OCI-LY3 (cell line): ENCODE measurements at regions not wholly inside any gene's neighbourhood (a gene's known extent, or its start where the extent isn't known, plus 50 kb on each side); places are given as distances from the start of the nearest gene placed in this dataset.

Source experiments
- H2AFZ ChIP-seq: fragments of 200-600, 300-600 bp; shearing (Covaris generic); 2 replicates; pipeline ENCODE4 v1.6.0; 2014; ENCODE audit warnings: antibody characterized with exemption, low read depth, low read length
- H3K27ac ChIP-seq: fragments of 200-600, 300-600 bp; sonication (generic); 2 replicates; pipeline ENCODE4 v1.5.1; 2014; ENCODE audit warnings: mild to moderate bottlenecking, low read length, moderate library complexity, mixed read lengths
- H3K27me3 ChIP-seq: fragments of 200-600, 300-600 bp; sonication (generic); 2 replicates; pipeline ENCODE4 v1.6.1; 2014; ENCODE audit warnings: low read depth, low read length, mixed read lengths
- H3K36me3 ChIP-seq: fragments of 200-600, 300-600 bp; sonication (generic); replicated peaks from 2 replicates; pipeline ENCODE3; 2014; ENCODE audit warnings: low read depth, low read length, mixed read lengths
- H3K4me1 ChIP-seq: fragments of 300-600, 200-600 bp; sonication (generic); 2 replicates; pipeline ENCODE4 v1.6.1; 2014; ENCODE audit warnings: low read length, mixed read lengths
- H3K4me2 ChIP-seq: fragments of 200-600, 300-600 bp; sonication (generic); 2 replicates; pipeline ENCODE4 v1.6.1; 2014; ENCODE audit warnings: low read length, mixed read lengths
- H3K4me3 ChIP-seq: fragments of 300-600, 200-600 bp; sonication (generic); 2 replicates; pipeline ENCODE4 v1.5.1; 2014; ENCODE audit warnings: antibody characterized with exemption, mild to moderate bottlenecking, low read length, moderate library complexity
- H3K79me2 ChIP-seq: fragments of 300-600, 200-600 bp; shearing (Covaris generic); 2 replicates; pipeline ENCODE4 v1.6.1; 2014; ENCODE audit warnings: mild to moderate bottlenecking, low read length, mixed read lengths
- H3K9ac ChIP-seq: fragments of 300-600, 200-600 bp; shearing (Covaris generic); 2 replicates; pipeline ENCODE4 v1.6.0; 2014; ENCODE audit warnings: mild to moderate bottlenecking, low read length, moderate library complexity
- H3K9me3 ChIP-seq: fragments of 200-600, 300-600 bp; shearing (Covaris generic); 2 replicates; pipeline ENCODE4 v1.6.1; 2014; ENCODE audit warnings: low read length, mixed read lengths; ENCODE audit not compliant: insufficient read depth
- H4K20me1 ChIP-seq: fragments of 200-600, 300-600 bp; sonication (generic); 2 replicates; pipeline ENCODE4 v1.6.1; 2016; ENCODE audit warnings: low read length, mixed read lengths; ENCODE audit not compliant: insufficient read depth
- CTCF ChIP-seq: fragments of 200-600, 300-600 bp; sonication (generic); IDR thresholded peaks from 2 replicates; pipeline ENCODE4 v1.5.1; 2014; ENCODE audit warnings: antibody characterized with exemption, low read length, low read depth
- EZH2phosphoT487 ChIP-seq: fragments of 200-600 bp; shearing (Covaris generic); IDR thresholded peaks from 2 replicates; pipeline ENCODE4 v1.6.1; 2018; ENCODE audit warnings: antibody characterized with exemption, mixed run types, low read depth

GRCh38 chr9:22682961-22683699 is 236.5 kb downstream of the DMRTA1 start:
- H3K9ac ChIP-seq: no peak overlapping the region

GRCh38 chr9:22683700-22684075 is 237.1 kb downstream of the DMRTA1 start:
- no peaks in the 10 kb centered on the region for H3K79me2 ChIP-seq
- H3K4me3 ChIP-seq: no peak overlapping the region; the same call in 1 of the 2 replicates
- H4K20me1 ChIP-seq: no peaks in the 10 kb centered on the region
- H3K4me1 ChIP-seq: peaks cover 17% of the 10 kb centered on the region
- H3K4me2 ChIP-seq: peak overlapping the region; percentile 25; the same call in 1 of the 2 replicates
- no peaks in the 10 kb centered on the region for H3K27me3 ChIP-seq
- TF ChIP-seq EZH2phosphoT487 (no peak), CTCF (no peak)
- no peaks in the 10 kb centered on the region for H3K9me3 ChIP-seq
- H3K9ac ChIP-seq: no peak overlapping the region
- no peak overlapping the region for H3K27ac ChIP-seq
- no peaks in the 10 kb centered on the region for H3K36me3 ChIP-seq
- no peak overlapping the region for H2AFZ ChIP-seq

More at GRCh38 chr9:22682961-22683699, 236.5 kb downstream of the DMRTA1 start:
- no peaks in the 10 kb centered on the region for H3K79me2 ChIP-seq
- H3K36me3 ChIP-seq: no peaks in the 10 kb centered on the region
- no peaks in the 10 kb centered on the region for H3K27me3 ChIP-seq
- H3K9me3 ChIP-seq: no peaks in the 10 kb centered on the region
- H4K20me1 ChIP-seq: no peaks in the 10 kb centered on the region
- peak overlapping the region; percentile 25; the same call in 1 of the 2 replicates for H3K4me2 ChIP-seq
- H3K4me1 ChIP-seq: peaks cover 17% of the 10 kb centered on the region
- peak overlapping the region; percentile 19; the same call in 1 of the 2 replicates for H3K4me3 ChIP-seq
- no peak overlapping the region for H2AFZ ChIP-seq
- H3K27ac ChIP-seq: no peak overlapping the region
- TF ChIP-seq EZH2phosphoT487 (no peak), CTCF (no peak)

DNA sequence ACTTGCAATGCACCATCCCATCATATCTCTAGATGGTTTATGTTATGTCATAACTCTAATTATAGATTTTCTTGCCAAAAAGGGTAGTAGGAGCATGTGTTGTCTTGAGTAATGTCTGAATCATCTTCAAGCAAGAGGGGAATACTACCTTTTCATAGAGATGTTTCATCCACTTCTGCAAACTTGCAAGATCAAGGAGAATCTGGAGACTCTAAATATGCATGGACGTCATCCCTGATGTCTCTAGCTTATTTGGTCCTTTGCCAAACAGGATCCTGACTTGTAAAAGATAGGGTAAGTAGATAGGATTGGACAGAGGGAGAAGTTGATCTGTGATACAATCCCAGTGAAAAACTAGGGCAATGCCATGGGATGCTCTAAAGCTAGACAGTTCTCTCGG is 246.5 kb downstream of the DMRTA1 start:
- Histone ChIP-seq H2AFZ (no peak overlapping the region), H3K27me3 (no peaks in the 10 kb centered on the region), H3K79me2 (no peaks in the 10 kb centered on the region), H4K20me1 (no peaks in the 10 kb centered on the region), H3K36me3 (no peaks in the 10 kb centered on the region), H3K4me2 (no peak overlapping the region), H3K9me3 (no peaks in the 10 kb centered on the region), H3K4me1 (no peaks in the 10 kb centered on the region), H3K27ac (no peak overlapping the region), H3K9ac (no peak overlapping the region), H3K4me3 (no peak overlapping the region)
- TF ChIP-seq CTCF (no peak), EZH2phosphoT487 (no peak)

- Histone ChIP-seq H3K4me3 (no peak overlapping the region), H3K4me1 (no peaks in the 10 kb centered on the region), H3K36me3 (no peaks in the 10 kb centered on the region), H2AFZ (no peak overlapping the region), H3K9me3 (no peaks in the 10 kb centered on the region), H3K27ac (no peak overlapping the region), H3K79me2 (no peaks in the 10 kb centered on the region), H4K20me1 (no peaks in the 10 kb centered on the region), H3K27me3 (no peaks in the 10 kb centered on the region), H3K9ac (no peak overlapping the region), H3K4me2 (no peak overlapping the region)
- TF ChIP-seq EZH2phosphoT487 (no peak), CTCF (no peak)
Measured at GRCh38 chr9:22700171-22700570, 253.5 kb downstream of the DMRTA1 start.
